ENCODE measurements at regions not wholly inside any gene's neighbourhood (a gene's known extent, or its start where the extent isn't known, plus 50 kb on each side); places are given as distances from the start of the nearest gene placed in this dataset.

GRCh38 chr12:124487066-124487833, 80.2 kb downstream of the NCOR2 start:
- ATAC-seq (peak in 1 of 8 donors; percentile 20), DNase-seq (peak; percentile 59 to 60)
- TF ChIP-seq CTCF (IDR thresholded peaks at IDR 0.05): no peak
- Histone ChIP-seq H3K9me3 (no peaks in the 10 kb centered on the region), H3K27ac (peak overlapping the region in 8 of 10 donors; percentile 4 to 65 (median 26)), H3K36me3 (peaks cover 0 to 71% (median 13%) of the 10 kb centered on the region in 9 donors), H3K27me3 (no peaks in the 10 kb centered on the region), H3K4me1 (peaks cover 15 to 61% (median 45%) of the 10 kb centered on the region in 9 donors), H3K4me3 (no peak overlapping the region)
- WGBS, 2 donors: 66 to 68% methylated on average over 27 of the region's 27 CpGs
- intact Hi-C loops (cut with DNase I): no loop called here

GRCh38 chr12:124486346-124486963, 81.0 kb downstream of the NCOR2 start:
- H3K9me3 ChIP-seq: no peaks in the 10 kb centered on the region
- ATAC-seq (no peak), DNase-seq (peak in 1 of 2 donors; percentile 16)
- no peaks in the 10 kb centered on the region for H3K27me3 ChIP-seq
- WGBS, 2 donors: 85% methylated on average over 26 of the region's 26 CpGs
- peaks cover 0 to 71% (median 15%) of the 10 kb centered on the region in 9 donors for H3K36me3 ChIP-seq
- no peak for TF ChIP-seq CTCF (IDR thresholded peaks at IDR 0.05)
- peaks cover 14 to 56% (median 38%) of the 10 kb centered on the region in 9 donors for H3K4me1 ChIP-seq
- H3K4me3 ChIP-seq: no peak overlapping the region
- peak overlapping the region in 4 of 10 donors; percentile 10 to 33 (median 19) for H3K27ac ChIP-seq
- intact Hi-C loops (cut with DNase I): no loop called here

GRCh38 chr12:124485371-124485770, 82.0 kb downstream of the NCOR2 start:
- Histone ChIP-seq H3K4me1 (peaks cover 14 to 56% (median 33%) of the 10 kb centered on the region in 9 donors), H3K4me3 (no peak overlapping the region), H3K27me3 (no peaks in the 10 kb centered on the region), H3K9me3 (no peaks in the 10 kb centered on the region), H3K36me3 (peaks cover 0 to 72% (median 17%) of the 10 kb centered on the region in 9 donors), H3K27ac (no peak overlapping the region)
- TF ChIP-seq CTCF (IDR thresholded peaks at IDR 0.05): no peak
- intact Hi-C loops (cut with DNase I): no loop called here
- ATAC-seq (no peak), DNase-seq (no peak)
- 90% methylated on average over 18 of the region's 18 CpGs for WGBS, 2 donors

- Histone ChIP-seq H3K9me3 (no peaks in the 10 kb centered on the region), H3K4me1 (peaks cover 18 to 56% (median 40%) of the 10 kb centered on the region in 9 donors), H3K27me3 (no peaks in the 10 kb centered on the region), H3K36me3 (peaks cover 0 to 67% (median 17%) of the 10 kb centered on the region in 9 donors), H3K4me3 (no peak overlapping the region), H3K27ac (no peak overlapping the region)
- TF ChIP-seq CTCF (IDR thresholded peaks at IDR 0.05): no peak
- WGBS, 2 donors: 87 to 94% methylated on average over 10 of the region's 10 CpGs
- ATAC-seq (no peak), DNase-seq (no peak)
- intact Hi-C loops (cut with DNase I): no loop called here
Observed at GRCh38 chr12:124484526-124484953, 82.9 kb downstream of the NCOR2 start.

Data from heart right ventricle (tissue), 16 donors.